ENCODE measurements at regions not wholly inside any gene's neighbourhood (a gene's known extent, or its start where the extent isn't known, plus 50 kb on each side); places are given as distances from the start of the nearest gene placed in this dataset.

GRCh38 chr4:157994863-157995262 is 178.0 kb downstream of the GASK1B start:
- Histone ChIP-seq H3K4me1 (peaks cover 0 to 33% (median 12%) of the 10 kb centered on the region in 9 donors), H3K36me3 (no peaks in the 10 kb centered on the region), H3K9me3 (no peaks in the 10 kb centered on the region), H3K27ac (peak overlapping the region in 2 of 10 donors; percentile 2 to 13), H3K27me3 (no peaks in the 10 kb centered on the region), H3K4me3 (no peak overlapping the region)
- no peak for DNase-seq
- intact Hi-C loops (cut with DNase I), result loop anchor here in 6 of 10 donors (5.0 to 10.0 kb wide), 7 partner anchors 177 to 630 kb away; partner anchors contain the start of gene GASK1B (in 1 of the 6)
- TF ChIP-seq CTCF (IDR thresholded peaks at IDR 0.05), result no peak
- WGBS, 2 donors, result 76 to 79% methylated on average over 6 of the region's 6 CpGs
- no peak for ATAC-seq

- no peak for ATAC-seq
- no peak for DNase-seq
- no peaks in the 10 kb centered on the region for H3K27me3 ChIP-seq
- intact Hi-C loops (cut with DNase I), result loop anchor here in 9 of 10 donors (1.0 to 10.0 kb wide), 12 partner anchors 178 to 632 kb away; partner anchors contain the start of gene GASK1B (in 3 of the 9)
- no peak for TF ChIP-seq CTCF (IDR thresholded peaks at IDR 0.05)
- H3K27ac ChIP-seq, result peak overlapping the region in 7 of 10 donors; percentile 15 to 87 (median 75)
- H3K4me3 ChIP-seq, result peak overlapping the region in 1 of 10 donors; percentile 52
- H3K9me3 ChIP-seq, result no peaks in the 10 kb centered on the region
- WGBS, 2 donors, result 86 to 88% methylated on average over 4 of the region's 4 CpGs
- H3K36me3 ChIP-seq, result no peaks in the 10 kb centered on the region
- peaks cover 0 to 33% (median 12%) of the 10 kb centered on the region in 9 donors for H3K4me1 ChIP-seq
Observed at GRCh38 chr4:157992948-157993839, 179.6 kb downstream of the GASK1B start.

- Histone ChIP-seq H3K27me3 (no peaks in the 10 kb centered on the region), H3K36me3 (no peaks in the 10 kb centered on the region), H3K4me3 (peak overlapping the region in 9 of 10 donors; percentile 14 to 54 (median 43)), H3K9me3 (no peaks in the 10 kb centered on the region), H3K4me1 (peaks cover 0 to 33% (median 12%) of the 10 kb centered on the region in 9 donors), H3K27ac (peak overlapping the region; percentile 42 to 87 (median 74))
- TF ChIP-seq CTCF (IDR thresholded peaks at IDR 0.05), result peak; percentile 58 to 87 (median 77)
- DNase-seq (peak in 1 of 2 donors; percentile 87), ATAC-seq (peak in 7 of 8 donors; percentile 75 to 94 (median 86))
- 10 to 15% methylated on average over 6 of the region's 6 CpGs for WGBS, 2 donors
- intact Hi-C loops (cut with DNase I), result loop anchor here in 8 of 10 donors (1.0 to 10.0 kb wide), 12 partner anchors 179 to 633 kb away; partner anchors contain the start of gene GASK1B (in 3 of the 8)
Observed at GRCh38 chr4:157992038-157992705, 180.7 kb downstream of the GASK1B start.

- ATAC-seq, result no peak
- no peak overlapping the region for H3K4me3 ChIP-seq
- TF ChIP-seq CTCF (IDR thresholded peaks at IDR 0.05), result no peak
- no peaks in the 10 kb centered on the region for H3K27me3 ChIP-seq
- 83 to 95% methylated on average over 2 of the region's 2 CpGs for WGBS, 2 donors
- no peak overlapping the region for H3K27ac ChIP-seq
- intact Hi-C loops (cut with DNase I), result loop anchor here in 1 of 10 donors (10.0 kb wide), 1 partner anchor 774 kb away; no protein-coding TSS in a partner anchor
- H3K36me3 ChIP-seq, result no peaks in the 10 kb centered on the region
- H3K9me3 ChIP-seq, result no peaks in the 10 kb centered on the region
- DNase-seq, result no peak
- H3K4me1 ChIP-seq, result peaks cover 0 to 23% (median 3%) of the 10 kb centered on the region in 9 donors
Observed at GRCh38 chr4:157988641-157989040, 184.2 kb downstream of the GASK1B start.
